ENCODE measurements at regions not wholly inside any gene's neighbourhood (a gene's known extent, or its start where the extent isn't known, plus 50 kb on each side); places are given as distances from the start of the nearest gene placed in this dataset.

GRCh38 chr10:30793093-30793492 lies 163.5 kb upstream of the LYZL2 start:
- no peak for TF ChIP-seq CTCF (IDR thresholded peaks at IDR 0.05)
- TF ChIP-seq POLR2A (IDR thresholded peaks at IDR 0.05) = no peak
